GM12878 (cell line): ENCODE measurements at regions not wholly inside any gene's neighbourhood (a gene's known extent, or its start where the extent isn't known, plus 50 kb on each side); places are given as distances from the start of the nearest gene placed in this dataset.

ENCODE experiments used
- ATAC-seq: fragments of 200-7000 bp; cut with Tn5 transposase; 3 replicates; pipeline ENCODE4 v1.9.1; 2020; ENCODE audit warnings: mild to moderate bottlenecking, moderate library complexity
- BruUV-seq: library from RNA; stranded (reverse); fragments of 400-500 nt; replicated peaks from 2 replicates; lab custom pipeline; 2021; lab: Mats Ljungman, UMichigan
- CTCF ChIA-PET: fragments of 300-600 bp; sonication (Branson Sonifier 250); formaldehyde crosslinking; extraction: SDS; loops from one replicate; lab custom pipeline; 2021; ENCODE audit warnings: inconsistent platforms; lab: Yijun Ruan, JAX
- POLR2A ChIA-PET: fragments of 350-600 bp; formaldehyde crosslinking; extraction: SDS; loops from one replicate; lab custom pipeline; 2021; ENCODE audit warnings: inconsistent platforms; lab: Charles Lee
- RAD21 ChIA-PET: fragments of 300-600 bp; sonication (Branson Sonifier 250); formaldehyde crosslinking; loops from one replicate; lab custom pipeline; 2023; ENCODE audit warnings: antibody characterized with exemption; ENCODE audit not compliant: unreplicated experiment; lab: Charles Lee
- SMC1A ChIA-PET: fragments of 300-600 bp; sonication (Branson Sonifier 250); formaldehyde crosslinking; loops from one replicate; lab custom pipeline; 2023; ENCODE audit not compliant: unreplicated experiment, uncharacterized antibody; lab: Charles Lee
- DNase-seq: peaks from one replicate; pipeline ENCODE4 v3.0.0-alpha.2; 2011; ENCODE audit warnings: low read depth, low spot score
- FAIRE-seq: peaks from 3 replicates; lab custom pipeline; 2011; peaks lifted over from hg19 to GRCh38; lab: Jason Lieb, UNC
- H2AFZ ChIP-seq: 2 replicates; pipeline ENCODE4 v1.6.0; 2011; ENCODE audit warnings: low read depth, low read length, control low read depth; ENCODE audit not compliant: control insufficient read depth
- H3K27ac ChIP-seq: 2 replicates; pipeline ENCODE4 v1.5.1; 2011; ENCODE audit warnings: control low read depth; ENCODE audit not compliant: control insufficient read depth, insufficient read depth
- H3K27me3 ChIP-seq, 2 experiments: replicated peaks in 1 of 2; 2 replicates each; pipeline versions ENCODE4 v1.6.0 to v1.6.1; 2011; ENCODE audit warnings: low read length in 1 of 2; ENCODE audit not compliant: control insufficient read depth in 2 of 2, insufficient read depth in 2 of 2
- H3K36me3 ChIP-seq, 2 experiments: 2 replicates each; pipeline ENCODE4 v1.5.1; 2011; ENCODE audit warnings: low read length in 1 of 2; ENCODE audit not compliant: control insufficient read depth in 2 of 2, insufficient read depth in 2 of 2
- H3K4me1 ChIP-seq: 2 replicates; pipeline ENCODE4 v1.6.1; 2011; ENCODE audit warnings: mild to moderate bottlenecking, low read length, moderate library complexity, mixed read lengths; ENCODE audit not compliant: control insufficient read depth, insufficient read depth
- H3K4me2 ChIP-seq: 2 replicates; pipeline ENCODE4 v1.6.0; 2011; ENCODE audit warnings: control low read depth; ENCODE audit not compliant: control insufficient read depth, insufficient read depth
- H3K4me3 ChIP-seq: fragments of 200-600 bp; sonication (generic); 2 replicates; pipeline ENCODE4 v1.5.1; 2016
- H3K79me2 ChIP-seq: 2 replicates; pipeline ENCODE4 v1.6.0; 2011; ENCODE audit warnings: low read length; ENCODE audit not compliant: control insufficient read depth, insufficient read depth
- H3K9ac ChIP-seq: 2 replicates; pipeline ENCODE4 v1.8.0; 2011; ENCODE audit warnings: low read length, control low read depth, mixed read lengths; ENCODE audit not compliant: control insufficient read depth, insufficient read depth
- H3K9me3 ChIP-seq: replicated peaks from 3 replicates; pipeline ENCODE4 v1.5.1; 2011; ENCODE audit warnings: mild to moderate bottlenecking, low read length; ENCODE audit not compliant: control insufficient read depth, insufficient read depth
- H4K20me1 ChIP-seq: 2 replicates; pipeline ENCODE4 v1.6.0; 2011; ENCODE audit not compliant: control insufficient read depth, insufficient read depth
- KDM1A ChIP-seq: fragments of 200-600 bp; sonication (generic); IDR thresholded peaks from 2 replicates; pipeline ENCODE4 v1.6.1; 2016; ENCODE audit warnings: borderline replicate concordance
- MEF2B ChIP-seq: fragments of 450-650 bp; IDR thresholded peaks from 2 replicates; pipeline ENCODE4 v1.6.1; 2018; ENCODE audit warnings: mild to moderate bottlenecking, moderate library complexity; ENCODE audit not compliant: partially characterized antibody, poor library complexity, severe bottlenecking
- NKRF ChIP-seq: fragments of 450-650 bp; conservative IDR thresholded peaks from 2 replicates; pipeline ENCODE4 v1.6.1; 2017; ENCODE audit warnings: mild to moderate bottlenecking, moderate library complexity
- NRF1 ChIP-seq: conservative IDR thresholded peaks from 2 replicates; pipeline ENCODE4 v1.6.1; 2011; ENCODE audit warnings: mild to moderate bottlenecking, low read depth, low read length, improper control_type of control experiment
- PAX5 ChIP-seq: IDR thresholded peaks from 2 replicates; pipeline ENCODE4 v1.6.1; 2011; ENCODE audit warnings: low read depth, low read length, borderline replicate concordance
- PRDM15 ChIP-seq: fragments of 450-650 bp; formaldehyde crosslinking; IDR thresholded peaks from 2 replicates; pipeline ENCODE4 v1.4.0; 2020; ENCODE audit warnings: mild to moderate bottlenecking, moderate library complexity
- SREBF1 ChIP-seq: IDR thresholded peaks from 2 replicates; pipeline ENCODE4 v1.6.1; 2012; ENCODE audit warnings: mild to moderate bottlenecking, low read length
- ZBTB4 ChIP-seq: fragments of 450-650 bp; formaldehyde crosslinking; IDR thresholded peaks from 2 replicates; pipeline ENCODE4 v1.4.0; 2022; ENCODE audit warnings: mild to moderate bottlenecking, moderate library complexity
- ZNF384 ChIP-seq: IDR thresholded peaks from 2 replicates; pipeline ENCODE4 v1.6.1; 2012; ENCODE audit warnings: low read depth, mild to moderate bottlenecking, low read length, improper control_type of control experiment, borderline replicate concordance
- WGBS: methylation state at CpG from one replicate; pipeline ENCODE4 v1.1.6; 2016; ENCODE audit warnings: low lambda C conversion rate; ENCODE audit not compliant: insufficient replicate concordance, insufficient coverage; ENCODE audit errors: missing lambda C conversion rate; 5-methylcytosine and 5-hydroxymethylcytosine counted together
- in situ Hi-C: fragments of 300-500 bp; cut with MboI; formaldehyde crosslinking; loops from 9 replicates; pipeline ENCODE4 v1.14.3; 2018; ENCODE audit warnings: mixed read lengths
- intact Hi-C: fragments of 100-400 bp; cut with micrococcal nuclease; formaldehyde crosslinking; loops from one replicate; pipeline ENCODE4 v1.14.2; 2022; ENCODE audit not compliant: unreplicated experiment

GRCh38 chr3:118029049-118029448 is 1005.6 kb downstream of the IGSF11 start (continued):
- TF ChIP-seq PAX5 (no peak), KDM1A (no peak)

- no peak overlapping the region for H3K27ac ChIP-seq
- no peak overlapping the region for H3K9ac ChIP-seq
- H3K9me3 ChIP-seq, result no peaks in the 10 kb centered on the region; the same call in 2 of the 3 replicates
- TF ChIP-seq SREBF1 (no peak), NRF1 (no peak), NKRF (no peak), ZBTB4 (no peak), ZNF384 (no peak), PRDM15 (CRISPR knock-in tag) (no peak), MEF2B (no peak)
- TF ChIP-seq, all 136 proteins: peak for 0
- FAIRE-seq (no peak), ATAC-seq (no peak), DNase-seq (no peak)
- CTCF ChIA-PET, result no interaction called here
- H3K4me3 ChIP-seq, result no peak overlapping the region
- BruUV-seq, result no TSS peak
- RAD21 ChIA-PET, result no interaction called here
- SMC1A ChIA-PET, result no interaction called here
- POLR2A ChIA-PET, result no interaction called here
- no peaks in the 10 kb centered on the region for H4K20me1 ChIP-seq
- no peaks in the 10 kb centered on the region for H3K79me2 ChIP-seq
- H3K4me2 ChIP-seq, result no peak overlapping the region
- H2AFZ ChIP-seq, result no peak overlapping the region
- intact Hi-C loops, result no loop called here
- no peaks in the 10 kb centered on the region for H3K36me3 ChIP-seq
- in situ Hi-C loops, result no loop called here
- H3K4me1 ChIP-seq, result no peaks in the 10 kb centered on the region
- 0% methylated on average over 1 of the region's 1 CpG for WGBS
- no peaks in the 10 kb centered on the region for H3K27me3 ChIP-seq
Measured at GRCh38 chr3:118036215-118036614, 998.4 kb downstream of the IGSF11 start.
